ENCODE measurements at regions not wholly inside any gene's neighbourhood (a gene's known extent, or its start where the extent isn't known, plus 50 kb on each side); places are given as distances from the start of the nearest gene placed in this dataset.

GRCh38 chr2:196383799-196384198 lies 212.4 kb upstream of the STK17B start:
- TF ChIP-seq ARNT (IDR thresholded peaks at IDR 0.05), result no peak
- TF ChIP-seq LEF1 (IDR thresholded peaks at IDR 0.05; ENCODE audit: borderline replicate concordance), result no peak
- TF ChIP-seq FOXK2 (IDR thresholded peaks at IDR 0.05), result no peak
- TF ChIP-seq BHLHE40 (IDR thresholded peaks at IDR 0.05; ENCODE audit: borderline replicate concordance), result no peak
- TF ChIP-seq SUZ12 (IDR thresholded peaks at IDR 0.05), result no peak
- no peak for TF ChIP-seq L3MBTL2 (conservative IDR thresholded peaks at IDR 0.05)
- no peak for TF ChIP-seq FOXA1 (IDR thresholded peaks at IDR 0.05)
- no peak for TF ChIP-seq TARDBP (IDR thresholded peaks at IDR 0.05)
- TF ChIP-seq FOXM1 (IDR thresholded peaks at IDR 0.05; ENCODE audit: borderline replicate concordance), result no peak
- no peak for TF ChIP-seq CTBP1 (IDR thresholded peaks at IDR 0.05; ENCODE audit: borderline replicate concordance)
- TF ChIP-seq PKNOX1 (IDR thresholded peaks at IDR 0.05), result no peak
- no peak for TF ChIP-seq SP1 (IDR thresholded peaks at IDR 0.05)
- TF ChIP-seq ZNF384 (IDR thresholded peaks at IDR 0.05), result no peak

All from HEK293T (cell line).